ENCODE measurements at regions not wholly inside any gene's neighbourhood (a gene's known extent, or its start where the extent isn't known, plus 50 kb on each side); places are given as distances from the start of the nearest gene placed in this dataset.

GRCh38 chr21:16194095-16194787, 464.5 kb downstream of the USP25 start:
- TF ChIP-seq CTCF (conservative IDR thresholded peaks at IDR 0.05) (peak; percentile 69), ZFX (IDR thresholded peaks at IDR 0.05) (no peak)

Measured in C4-2B (cell line).